ENCODE measurements at regions not wholly inside any gene's neighbourhood (a gene's known extent, or its start where the extent isn't known, plus 50 kb on each side); places are given as distances from the start of the nearest gene placed in this dataset.

- TF ChIP-seq CTCF (IDR thresholded peaks at IDR 0.05) (no peak), POLR2AphosphoS5 (IDR thresholded peaks at IDR 0.05) (no peak)
These were observed 74.9 kb upstream of the MORC3 start for GRCh38 chr21:36245115-36245514.
